ENCODE measurements at regions not wholly inside any gene's neighbourhood (a gene's known extent, or its start where the extent isn't known, plus 50 kb on each side); places are given as distances from the start of the nearest gene placed in this dataset.

DNA sequence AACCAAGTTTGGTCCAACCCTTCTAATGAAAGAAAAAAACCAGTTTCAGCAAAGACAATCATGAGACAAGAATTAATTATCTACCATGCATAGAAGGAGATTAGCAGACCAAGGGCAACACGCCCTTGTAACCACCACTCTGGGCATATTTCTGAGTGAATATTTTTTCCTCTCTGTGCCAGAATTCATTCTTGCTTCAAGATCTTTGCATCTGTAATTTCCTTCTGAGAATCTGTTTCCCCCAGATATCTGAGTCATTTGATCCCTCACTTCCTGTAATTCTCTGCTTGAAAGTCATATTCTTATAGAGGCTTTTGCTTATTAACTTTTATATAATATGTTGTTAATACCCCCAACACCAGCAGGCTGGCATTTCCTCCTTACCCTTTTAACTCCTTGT lies 243.7 kb downstream of the SLC16A7 start:
- in situ Hi-C loops (cut with MboI; ENCODE audit: low pct_unique_long_range_greater_than_20kb, low sequenced_read_pairs): no loop called here
- peak; percentile 5 for DNase-seq

DNA sequence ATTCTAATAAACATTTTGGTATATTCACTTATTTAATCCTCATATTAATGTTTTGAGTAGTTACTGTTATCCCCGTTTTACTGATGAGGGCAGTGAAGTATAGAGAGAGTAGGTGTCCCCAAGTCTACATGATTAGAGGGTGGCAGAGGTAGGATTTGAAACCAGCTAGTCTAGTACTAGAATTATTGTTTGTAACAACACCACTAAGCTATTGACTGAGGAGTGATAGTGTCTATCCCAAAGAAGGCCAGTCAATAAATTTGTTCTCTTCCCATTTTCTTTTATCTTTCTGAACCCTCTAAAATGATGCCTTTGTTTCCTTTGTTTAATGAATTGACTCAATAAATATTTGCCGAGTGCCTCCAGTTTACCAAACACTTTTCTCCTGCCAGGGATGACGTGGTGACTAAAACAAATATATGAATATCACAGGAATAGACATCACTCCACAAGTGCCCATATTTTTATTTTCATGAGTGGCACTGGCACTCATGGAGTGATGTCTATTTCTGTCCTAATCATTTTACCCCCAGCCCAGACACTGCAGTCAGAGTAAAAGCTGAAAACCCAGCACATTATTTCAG lies 247.5 kb downstream of the SLC16A7 start:
- no peak for DNase-seq
- in situ Hi-C loops (cut with MboI; ENCODE audit: low pct_unique_long_range_greater_than_20kb, low sequenced_read_pairs): no loop called here

DNA sequence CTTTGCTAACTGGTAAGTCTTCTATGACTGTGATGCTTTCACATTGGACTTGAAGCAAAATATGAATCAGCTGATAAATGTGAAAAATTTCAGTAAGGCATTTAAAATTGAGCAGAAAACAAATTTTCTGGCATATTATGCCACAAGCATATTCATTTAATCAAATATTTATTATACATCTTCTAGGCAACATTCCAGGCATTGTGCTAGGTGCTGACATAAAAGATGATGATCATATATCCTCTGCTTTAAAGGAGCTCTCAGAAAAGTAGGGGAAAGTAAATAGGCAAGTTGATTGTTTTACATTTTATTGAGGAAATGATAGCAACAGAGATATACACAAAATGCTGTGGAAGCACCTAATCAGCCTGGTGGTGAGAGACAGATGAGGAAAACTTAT lies 248.9 kb downstream of the SLC16A7 start:
- in situ Hi-C loops (cut with MboI; ENCODE audit: low pct_unique_long_range_greater_than_20kb, low sequenced_read_pairs): no loop called here
- DNase-seq: no peak

DNA sequence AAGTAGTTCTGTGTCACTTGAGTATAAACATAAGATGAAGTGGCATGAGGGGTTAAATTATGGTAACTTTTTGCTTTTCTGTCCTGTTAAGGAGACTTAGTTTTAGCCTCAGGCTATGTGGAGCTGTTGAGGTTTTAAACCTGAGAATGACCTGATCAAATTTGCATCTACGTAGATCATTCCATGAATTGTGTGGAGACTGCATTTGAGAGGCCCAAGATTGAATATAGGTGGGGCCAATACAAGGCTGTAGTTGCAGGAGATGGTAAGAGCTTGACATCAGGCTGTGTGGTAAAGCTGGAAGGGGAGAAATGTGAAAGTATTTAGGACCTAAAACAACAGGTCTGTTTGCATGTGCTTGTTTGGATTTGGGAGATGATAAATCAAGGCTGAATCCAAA lies 249.5 kb downstream of the SLC16A7 start:
- DNase-seq: no peak
- in situ Hi-C loops (cut with MboI; ENCODE audit: low pct_unique_long_range_greater_than_20kb, low sequenced_read_pairs): no loop called here

DNA sequence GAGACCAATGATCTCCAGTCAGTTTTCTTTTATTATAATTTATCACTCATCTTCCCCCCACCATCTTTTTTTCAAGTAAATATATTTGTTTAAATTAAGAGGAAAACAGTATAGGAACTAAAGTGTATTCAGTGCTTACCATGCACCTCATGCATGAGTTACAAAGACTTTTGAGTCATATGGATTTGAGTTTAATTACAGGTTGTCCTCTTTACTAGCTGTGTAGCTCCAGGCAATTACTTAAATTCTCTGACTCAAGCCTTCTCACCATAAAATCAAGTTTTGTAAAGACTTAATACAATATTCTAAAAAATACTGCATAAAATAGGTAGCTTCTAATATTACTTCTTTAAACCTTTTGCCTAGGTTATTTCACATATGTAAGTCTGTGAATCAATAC lies 251.3 kb downstream of the SLC16A7 start:
- in situ Hi-C loops (cut with MboI; ENCODE audit: low pct_unique_long_range_greater_than_20kb, low sequenced_read_pairs): no loop called here
- DNase-seq: no peak

DNA sequence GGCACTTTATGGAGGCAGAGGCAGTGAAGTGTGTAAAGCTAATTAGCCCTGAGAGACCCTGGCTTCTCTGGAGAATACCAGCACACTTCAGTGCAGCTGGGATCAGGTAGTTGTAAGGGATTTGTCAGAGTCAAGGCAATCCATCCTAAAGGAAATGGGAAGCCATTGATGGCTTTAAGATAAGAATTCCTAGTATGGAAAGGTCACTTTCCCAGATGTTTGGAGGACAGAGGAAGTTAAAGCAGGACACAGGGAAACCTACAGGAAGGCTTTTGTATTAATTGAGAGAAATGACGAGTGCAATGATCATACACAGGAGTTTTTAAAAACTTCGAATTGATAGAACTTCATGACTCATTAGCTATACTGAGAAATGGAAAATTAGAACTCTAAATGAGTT lies 254.4 kb downstream of the SLC16A7 start:
- in situ Hi-C loops (cut with MboI; ENCODE audit: low pct_unique_long_range_greater_than_20kb, low sequenced_read_pairs): no loop called here
- no peak for DNase-seq

DNA sequence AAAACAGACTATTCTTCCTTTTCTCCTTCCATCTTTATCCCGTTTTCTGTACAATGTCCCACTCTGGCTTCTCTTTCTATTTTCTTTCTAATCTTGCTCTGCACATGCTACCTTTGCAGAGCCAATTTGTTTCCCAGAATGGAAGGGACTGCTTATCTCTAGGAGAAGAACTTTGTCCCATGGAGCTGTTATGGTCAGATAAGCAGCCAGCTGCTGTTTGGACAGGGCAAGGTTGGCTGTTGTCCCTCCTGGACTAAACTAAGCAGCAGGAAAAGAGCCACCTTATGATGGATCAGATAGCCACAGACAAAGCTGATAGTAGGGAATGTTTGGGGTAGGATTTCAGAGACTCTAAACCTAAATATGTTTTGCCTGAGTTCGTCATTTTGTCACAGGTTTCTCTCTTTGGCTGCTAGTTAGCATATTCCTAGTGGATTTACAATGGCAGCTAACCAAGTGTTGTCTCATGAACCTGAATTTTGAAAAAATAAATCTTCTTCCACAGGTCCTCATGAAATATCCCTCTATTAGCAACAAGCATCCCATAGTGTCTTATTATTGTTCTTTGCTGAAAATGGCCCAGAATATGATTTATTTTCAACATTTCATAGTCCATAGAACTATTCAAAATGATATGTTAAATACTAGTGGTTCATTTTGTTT lies 262.8 kb downstream of the SLC16A7 start:
- no peak for DNase-seq
- in situ Hi-C loops (cut with MboI; ENCODE audit: low pct_unique_long_range_greater_than_20kb, low sequenced_read_pairs): no loop called here

DNA sequence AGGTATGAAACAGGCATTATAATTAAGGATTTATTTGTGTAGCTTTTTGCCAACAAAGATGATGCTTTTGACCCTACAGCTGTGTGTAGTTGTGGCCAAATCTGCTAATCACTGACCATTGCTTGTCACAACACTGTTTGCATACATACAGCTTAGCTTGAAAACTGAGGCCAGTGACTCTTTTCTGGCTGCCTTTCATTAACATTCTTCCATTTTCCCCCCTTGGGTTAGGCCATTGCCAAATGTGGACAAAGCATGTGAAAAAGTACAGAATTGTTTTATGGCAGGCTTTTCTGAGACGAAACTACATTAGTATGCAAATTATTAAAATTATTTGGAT lies 263.3 kb downstream of the SLC16A7 start:
- in situ Hi-C loops (cut with MboI; ENCODE audit: low pct_unique_long_range_greater_than_20kb, low sequenced_read_pairs): no loop called here
- DNase-seq: no peak

DNA sequence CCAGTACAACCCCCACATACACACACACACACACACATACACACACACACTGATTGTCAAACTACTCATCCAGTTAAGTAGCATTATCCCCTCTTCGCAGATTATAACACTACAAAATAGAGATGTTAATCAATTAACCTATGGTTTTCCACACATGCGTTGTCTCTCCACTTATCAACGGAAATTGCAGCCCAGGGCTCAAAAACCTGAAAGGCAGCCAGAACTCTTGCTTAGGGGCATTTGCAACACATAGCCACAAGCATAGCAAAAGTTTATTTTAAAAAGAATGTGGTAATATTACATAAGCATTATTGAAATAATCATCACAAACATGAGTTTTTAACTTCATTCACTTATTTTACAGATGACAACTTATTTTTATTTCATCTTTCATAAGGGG lies 265.8 kb downstream of the SLC16A7 start:
- DNase-seq: no peak
- in situ Hi-C loops (cut with MboI; ENCODE audit: low pct_unique_long_range_greater_than_20kb, low sequenced_read_pairs): no loop called here

DNA sequence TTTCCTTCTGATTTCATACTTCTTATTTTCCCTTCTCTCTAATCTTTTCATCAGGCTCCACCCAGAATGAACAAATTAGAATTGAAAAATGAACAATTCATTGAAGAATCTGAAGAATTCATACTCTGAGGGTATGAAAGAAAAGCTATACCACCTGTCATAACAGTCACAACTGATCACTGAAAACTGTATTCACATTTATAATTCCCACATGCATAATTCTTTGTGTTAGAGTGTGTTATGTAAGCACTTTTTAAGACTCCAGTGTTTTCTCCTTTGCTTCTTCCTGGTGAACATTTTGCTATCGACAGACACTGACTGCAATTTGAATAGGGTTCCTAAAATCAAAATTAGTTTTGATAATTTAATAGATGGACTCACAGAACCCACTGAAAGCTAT lies 271.2 kb downstream of the SLC16A7 start:
- in situ Hi-C loops (cut with MboI; ENCODE audit: low pct_unique_long_range_greater_than_20kb, low sequenced_read_pairs): no loop called here

DNA sequence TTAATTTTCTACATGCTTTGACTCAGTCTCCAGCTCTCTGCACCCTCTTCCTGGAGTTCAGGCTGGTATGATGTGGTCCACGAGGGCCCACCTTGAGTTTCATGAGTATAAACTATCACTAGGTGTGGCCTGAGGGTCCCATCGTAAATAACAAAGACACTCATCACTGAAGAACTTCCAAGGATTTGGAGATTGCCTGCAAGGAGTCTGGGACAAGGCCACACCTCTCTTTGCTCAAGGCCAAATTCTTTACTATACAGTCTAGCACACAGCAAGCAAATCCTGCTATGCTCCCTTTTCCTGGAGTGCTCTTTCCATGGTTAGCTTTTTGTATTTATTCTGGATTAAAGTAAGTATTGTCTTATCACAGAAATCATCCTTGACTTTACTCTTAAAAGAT lies 271.9 kb downstream of the SLC16A7 start:
- no peak for DNase-seq
- in situ Hi-C loops (cut with MboI; ENCODE audit: low pct_unique_long_range_greater_than_20kb, low sequenced_read_pairs): no loop called here

More for the DNA sequence above, 271.2 kb downstream of the SLC16A7 start:
- DNase-seq: no peak

DNA sequence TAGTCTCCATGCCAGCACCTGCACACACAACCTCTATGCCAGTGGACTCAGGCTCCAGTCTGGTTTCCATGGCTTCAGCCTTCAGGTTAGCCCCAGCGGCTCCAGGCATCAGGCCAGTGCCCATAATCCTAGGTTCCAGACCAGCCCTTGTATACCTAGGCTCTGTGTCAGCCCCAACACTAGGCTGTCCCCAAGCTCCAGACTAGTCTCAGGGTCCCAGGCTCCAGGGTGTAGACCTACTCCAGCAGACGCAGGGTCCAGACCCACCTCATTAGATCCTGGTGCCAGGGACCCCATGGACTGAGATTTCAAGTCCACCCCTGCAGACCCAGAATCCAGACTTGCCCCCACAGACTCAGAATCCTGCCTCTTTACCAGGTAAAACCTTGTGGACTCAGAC lies 275.9 kb downstream of the SLC16A7 start:
- in situ Hi-C loops (cut with MboI; ENCODE audit: low pct_unique_long_range_greater_than_20kb, low sequenced_read_pairs): no loop called here
- no peak for DNase-seq

DNA sequence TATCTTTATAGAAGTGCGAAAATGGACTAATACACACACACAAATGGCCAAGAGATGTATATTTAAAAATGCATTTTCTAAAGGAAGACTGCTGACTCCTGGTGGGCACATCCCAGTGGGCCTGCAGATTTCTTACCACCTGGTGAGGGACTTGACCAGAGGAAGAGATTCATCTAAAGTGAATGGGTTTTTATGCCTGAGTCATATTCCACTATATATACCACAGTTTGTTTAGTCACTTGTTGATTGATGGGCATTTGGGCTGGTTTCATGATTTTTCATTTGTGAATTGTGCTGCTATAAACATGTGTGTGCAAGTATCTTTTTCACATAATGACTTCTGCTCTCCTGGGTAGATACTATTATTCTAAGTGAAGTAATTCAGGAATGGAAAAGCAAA lies 277.3 kb downstream of the SLC16A7 start:
- in situ Hi-C loops (cut with MboI; ENCODE audit: low pct_unique_long_range_greater_than_20kb, low sequenced_read_pairs): no loop called here
- no peak for DNase-seq

DNA sequence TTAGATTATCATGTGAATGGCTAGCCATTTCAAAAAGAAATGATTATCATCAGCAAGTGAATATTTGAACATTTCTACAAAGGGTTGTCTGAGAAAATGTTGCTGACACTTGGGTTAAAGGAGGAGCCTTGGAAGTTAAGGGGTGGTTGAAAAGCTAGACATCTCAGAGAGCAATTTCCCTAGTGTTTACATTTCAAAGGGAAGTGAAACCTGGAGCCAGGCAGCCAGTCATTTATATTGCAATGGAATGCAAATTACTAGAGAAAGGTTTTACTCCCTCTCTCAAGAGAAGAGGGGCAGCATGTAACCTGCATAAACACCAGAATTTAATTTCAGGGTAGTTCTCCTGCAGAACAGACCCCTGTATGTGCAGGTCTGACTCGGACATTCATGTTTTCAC lies 279.0 kb downstream of the SLC16A7 start:
- in situ Hi-C loops (cut with MboI; ENCODE audit: low pct_unique_long_range_greater_than_20kb, low sequenced_read_pairs): no loop called here
- no peak for DNase-seq

DNA sequence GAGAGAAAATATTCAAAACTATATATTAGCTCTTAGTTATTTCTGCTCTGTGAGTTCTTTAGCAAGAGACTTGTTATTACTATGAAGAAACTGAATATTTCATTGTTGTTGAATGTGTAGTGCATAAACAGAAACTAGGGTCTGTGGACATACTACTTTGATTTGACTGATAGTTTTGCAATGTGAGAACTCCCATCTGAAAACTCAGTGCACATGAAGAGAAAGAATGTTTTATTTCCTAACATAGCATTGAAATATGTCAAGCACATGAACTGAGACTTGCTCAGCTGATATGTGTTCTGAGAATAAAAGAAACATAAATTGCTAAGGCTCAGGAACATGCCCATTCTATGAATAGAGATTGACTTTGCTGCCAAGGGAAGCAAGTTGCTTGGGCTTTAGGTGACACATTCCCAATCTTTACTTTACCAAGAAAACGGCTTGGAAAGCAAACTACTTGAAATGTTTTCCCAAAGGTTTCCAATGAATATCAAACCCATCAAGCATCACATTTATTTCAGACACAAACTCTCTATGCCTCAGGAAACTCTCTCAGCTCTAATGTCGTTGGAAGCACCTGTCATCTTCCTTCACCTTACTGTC lies 290.4 kb downstream of the SLC16A7 start:
- in situ Hi-C loops (cut with MboI; ENCODE audit: low pct_unique_long_range_greater_than_20kb, low sequenced_read_pairs): no loop called here
- DNase-seq: no peak

DNA sequence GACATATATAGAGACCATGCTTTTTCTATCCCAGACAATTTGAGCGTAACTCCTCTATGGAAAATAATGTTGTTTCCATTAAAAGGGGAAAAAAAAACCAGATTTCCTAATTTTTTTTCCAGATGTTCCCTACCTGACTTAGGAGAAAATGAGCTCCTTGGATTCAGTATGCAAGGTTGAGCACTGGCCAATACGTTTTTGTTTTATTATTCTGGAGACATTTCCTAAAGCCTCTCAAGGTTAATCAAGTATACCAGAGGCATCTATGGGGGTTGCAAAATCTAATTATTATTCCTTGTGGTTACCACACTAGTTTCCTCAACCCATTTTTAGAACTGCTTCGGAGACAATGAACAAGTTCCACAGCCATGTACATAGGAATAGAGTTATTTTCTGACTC lies 291.3 kb downstream of the SLC16A7 start:
- in situ Hi-C loops (cut with MboI; ENCODE audit: low pct_unique_long_range_greater_than_20kb, low sequenced_read_pairs): no loop called here
- no peak for DNase-seq

DNA sequence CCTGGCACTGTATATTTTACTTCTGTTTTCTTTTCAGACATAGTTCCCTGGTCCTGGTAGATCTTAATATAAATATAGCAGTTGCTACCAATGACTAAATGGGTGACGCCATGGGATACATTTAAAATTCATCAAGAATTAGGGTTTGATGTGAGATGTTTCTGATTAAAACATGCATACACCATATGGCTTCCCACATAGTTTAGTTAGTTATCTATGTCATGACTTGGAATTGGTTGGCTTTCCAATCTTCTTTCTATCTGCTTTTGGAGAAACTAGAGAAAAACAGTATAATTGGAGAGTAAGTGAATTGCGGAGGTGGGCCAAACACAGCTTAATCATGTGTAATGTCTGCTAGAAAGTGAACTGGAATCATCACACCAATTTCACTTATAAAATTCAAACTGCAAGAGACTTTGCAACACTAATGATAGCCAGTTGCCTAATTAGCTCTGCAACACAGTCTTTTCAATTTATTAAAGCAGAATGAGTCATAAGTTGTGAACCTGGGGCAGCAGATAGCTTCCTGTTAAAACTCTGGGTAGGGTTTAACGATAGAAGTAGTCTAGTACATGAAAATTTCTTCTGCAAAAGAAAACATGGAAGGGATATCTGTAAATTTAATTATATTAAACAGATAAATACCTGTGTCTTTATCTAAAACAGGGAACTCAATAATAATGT lies 295.2 kb downstream of the SLC16A7 start:
- no peak for DNase-seq
- in situ Hi-C loops (cut with MboI; ENCODE audit: low pct_unique_long_range_greater_than_20kb, low sequenced_read_pairs): no loop called here

DNA sequence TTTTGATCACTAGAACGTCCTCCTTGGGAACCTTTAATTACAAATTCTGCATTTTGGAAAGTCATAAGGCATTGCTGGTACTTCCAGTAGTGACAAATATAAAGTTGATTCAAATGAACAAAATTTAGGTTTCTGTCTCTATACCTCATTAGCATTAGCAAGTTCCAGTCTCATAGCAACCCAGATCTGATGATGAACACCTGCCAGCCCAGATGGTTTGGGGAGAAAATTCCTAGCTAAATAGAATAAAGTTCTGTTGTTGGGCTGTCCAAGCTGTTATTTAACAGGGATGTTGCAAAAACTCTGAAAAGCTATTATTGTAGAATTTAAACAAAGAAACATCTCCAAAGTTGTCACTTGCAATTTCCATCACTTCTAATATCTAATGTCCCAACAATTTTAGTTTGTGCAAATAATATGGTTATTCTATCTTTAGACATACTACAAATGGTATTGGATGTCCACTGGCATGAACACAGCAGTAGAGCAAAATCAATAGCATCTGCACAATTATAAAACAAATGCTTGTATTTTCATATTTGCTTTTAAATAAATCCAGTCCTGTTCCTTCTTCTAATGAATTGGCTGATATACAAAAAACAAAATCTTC lies 299.4 kb downstream of the SLC16A7 start:
- no peak for DNase-seq
- in situ Hi-C loops (cut with MboI; ENCODE audit: low pct_unique_long_range_greater_than_20kb, low sequenced_read_pairs): no loop called here

DNA sequence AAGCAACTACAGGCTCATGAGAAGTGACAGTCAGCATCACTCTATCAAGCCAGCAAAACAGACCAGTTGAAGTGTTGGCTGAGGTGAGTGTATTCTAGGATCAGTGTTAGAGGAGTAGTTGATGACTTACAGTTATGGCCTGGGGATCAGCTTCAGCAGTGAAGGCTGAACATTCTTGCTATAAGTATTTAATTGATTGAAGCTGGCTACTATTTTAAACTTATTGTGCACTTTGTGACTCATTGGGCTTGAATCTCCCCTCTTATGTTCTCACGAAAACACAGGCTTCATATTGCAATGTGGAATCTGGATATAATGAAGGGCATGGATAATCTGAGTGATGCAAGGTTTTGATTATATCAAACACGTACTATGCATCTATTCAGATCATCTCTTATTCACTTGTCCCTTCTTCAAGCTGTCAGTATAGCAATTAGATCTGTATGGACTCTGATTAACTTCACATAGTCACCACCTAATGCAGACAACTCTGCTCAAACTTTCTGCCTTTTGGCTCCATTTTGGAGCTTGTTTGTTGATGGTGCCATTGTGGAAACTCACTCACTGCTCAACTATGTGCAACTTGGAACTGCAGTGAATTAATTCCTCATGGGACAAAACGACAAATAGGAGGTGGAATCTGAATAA lies 309.2 kb downstream of the SLC16A7 start:
- in situ Hi-C loops (cut with MboI; ENCODE audit: low pct_unique_long_range_greater_than_20kb, low sequenced_read_pairs): no loop called here
- no peak for DNase-seq

DNA sequence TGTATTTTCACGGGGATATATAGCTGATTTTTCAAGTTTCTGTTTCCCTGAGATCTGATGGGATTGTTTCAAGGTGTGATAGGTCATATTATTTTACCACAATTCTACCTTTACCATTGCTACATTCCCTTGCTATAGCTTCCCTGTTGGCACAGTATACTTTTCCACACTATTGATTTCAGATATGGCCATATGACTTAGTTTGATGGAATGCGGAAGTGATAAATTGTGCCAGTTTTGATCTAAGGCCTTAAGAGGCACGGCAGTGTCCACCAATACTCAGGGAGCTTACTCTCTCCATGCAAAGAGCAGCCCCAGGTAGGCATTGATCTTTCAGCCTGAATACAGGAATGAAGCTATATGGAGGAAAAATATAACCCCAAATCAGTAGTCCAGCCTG lies 315.7 kb downstream of the SLC16A7 start:
- no peak for DNase-seq
- in situ Hi-C loops (cut with MboI; ENCODE audit: low pct_unique_long_range_greater_than_20kb, low sequenced_read_pairs): no loop called here
